RWPE1 (cell line): ENCODE measurements at regions not wholly inside any gene's neighbourhood (a gene's known extent, or its start where the extent isn't known, plus 50 kb on each side); places are given as distances from the start of the nearest gene placed in this dataset.

ENCODE experiments used
- CTCF ChIA-PET: fragments of 350-600 bp; sonication (Branson Sonifier 250); formaldehyde crosslinking; extraction: SDS; loops from one replicate; lab custom pipeline; 2021; lab: Yijun Ruan, JAX
- POLR2A ChIA-PET: fragments of 400-600 bp; formaldehyde crosslinking; extraction: SDS; loops from one replicate; lab custom pipeline; 2020; ENCODE audit warnings: antibody characterized with exemption; ENCODE audit not compliant: low non-redundant PET; lab: Yijun Ruan, JAX
- DNase-seq: peaks from one replicate; pipeline ENCODE4 v3.0.0; 2012; ENCODE audit warnings: low spot score
- H3K27ac ChIP-seq: fragments of 450-650 bp; 2 replicates; pipeline ENCODE4 v1.5.1; 2017
- CTCF ChIP-seq: fragments of 450-650 bp; conservative IDR thresholded peaks from 2 replicates; pipeline ENCODE4 v1.5.1; 2017; ENCODE audit warnings: low read depth, mild to moderate bottlenecking

DNA sequence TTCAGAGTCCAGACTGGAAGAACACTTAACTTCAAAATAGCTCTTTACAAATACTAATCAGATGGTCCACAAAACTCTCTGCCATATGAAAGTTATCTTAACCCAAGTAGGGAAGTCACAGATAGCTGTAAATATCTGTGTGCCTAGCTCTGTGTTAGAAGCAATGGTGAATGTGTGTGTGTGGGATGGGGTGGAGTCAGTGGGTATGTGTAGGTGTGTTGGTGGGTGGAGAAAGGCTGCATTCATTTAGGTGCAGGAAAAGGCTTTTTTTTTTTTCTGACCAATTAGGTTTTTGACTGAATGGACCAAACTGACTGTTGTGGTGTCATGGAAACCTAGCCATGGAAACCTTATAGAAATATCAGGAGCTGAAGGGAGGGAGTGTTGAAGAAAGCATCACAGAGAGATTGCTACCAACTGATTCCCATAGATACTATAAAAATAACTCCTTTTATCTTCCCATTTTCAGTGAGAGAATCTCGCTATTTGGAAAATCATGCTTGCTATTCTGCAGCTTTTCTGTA, 156.2 kb upstream of the NR3C1 start:
- no peak overlapping the region for H3K27ac ChIP-seq
- TF ChIP-seq CTCF = no peak
- POLR2A ChIA-PET = interaction anchor here (0.7 kb wide), 1 partner anchor 814 kb away, joined by 4 read pairs; no protein-coding TSS in a partner anchor
- CTCF ChIA-PET = no interaction called here
- DNase-seq = no peak

DNA sequence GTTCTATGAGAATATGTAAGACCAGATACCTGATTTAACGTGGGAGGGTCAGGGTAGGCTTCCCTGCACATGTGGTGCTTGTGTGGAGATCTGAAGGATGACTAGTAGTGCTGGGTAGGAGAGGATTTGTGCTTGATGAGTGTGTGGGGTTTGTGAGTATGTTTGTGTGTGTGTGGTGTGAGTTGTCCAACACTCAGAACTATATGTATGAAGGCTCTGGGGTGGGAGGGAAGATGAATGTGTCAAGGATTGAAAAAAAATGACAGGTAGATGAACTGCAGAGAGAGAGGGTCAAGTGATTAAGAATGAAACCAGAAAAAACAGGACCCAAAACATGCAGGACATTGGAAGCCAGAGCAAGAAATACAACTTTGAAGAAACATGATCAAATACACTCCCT, 154.6 kb upstream of the NR3C1 start:
- TF ChIP-seq CTCF = no peak
- ChIA-PET CTCF (no interaction called here), POLR2A (no interaction called here)
- DNase-seq = no peak
- H3K27ac ChIP-seq = no peak overlapping the region

DNA sequence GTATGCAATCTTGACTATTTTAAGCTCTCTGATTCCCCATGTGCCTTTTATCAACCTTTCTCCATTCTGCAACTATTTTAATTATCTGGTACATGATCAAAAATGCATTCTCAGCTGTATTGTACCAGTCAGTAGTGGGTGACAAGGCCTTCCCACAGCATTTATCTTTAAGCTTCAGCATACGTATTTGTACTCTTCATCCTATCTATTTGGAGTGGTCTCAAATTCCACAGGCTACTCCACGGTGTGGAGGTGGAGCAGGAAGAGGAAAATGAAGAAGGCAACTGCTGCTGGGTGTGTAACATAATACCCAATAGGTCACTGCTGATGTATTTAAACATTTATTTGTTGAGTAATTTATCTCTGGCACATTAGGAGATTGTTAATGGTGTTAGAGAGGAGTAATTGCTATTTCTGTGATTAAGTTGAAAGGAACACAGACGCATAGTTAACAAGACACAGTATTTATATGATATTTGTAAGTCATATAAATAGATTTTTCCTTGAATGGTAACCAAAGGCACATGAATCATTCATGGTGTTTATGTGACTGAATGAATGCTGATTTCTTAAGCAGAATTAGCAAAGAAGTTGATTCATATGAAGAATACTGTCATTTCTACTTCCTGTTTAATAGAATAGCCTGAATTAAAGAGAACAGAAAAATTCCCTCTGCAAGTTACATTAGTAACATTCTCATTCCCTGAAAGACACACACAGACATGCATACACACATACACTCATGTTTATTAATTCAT, 153.8 kb upstream of the NR3C1 start:
- ChIA-PET CTCF (interaction anchor here (0.6 to 0.8 kb wide), 2 partner anchors 31 to 263 kb away, joined by 3 read pairs; no protein-coding TSS in a partner anchor), POLR2A (no interaction called here)
- no peak for TF ChIP-seq CTCF
- DNase-seq = no peak
- H3K27ac ChIP-seq = no peak overlapping the region

GRCh38 chr5:143554918-143555477, 151.5 kb upstream of the NR3C1 start:
- CTCF ChIA-PET = no interaction called here
- no peak overlapping the region for H3K27ac ChIP-seq
- DNase-seq = no peak
- POLR2A ChIA-PET = no interaction called here
- TF ChIP-seq CTCF = no peak

- POLR2A ChIA-PET = no interaction called here
- no peak for TF ChIP-seq CTCF
- H3K27ac ChIP-seq = no peak overlapping the region
- DNase-seq = peak; percentile 69
- CTCF ChIA-PET = no interaction called here
Measured at GRCh38 chr5:143554187-143554717, 150.8 kb upstream of the NR3C1 start.

- TF ChIP-seq CTCF = no peak
- H3K27ac ChIP-seq = no peak overlapping the region
- no peak for DNase-seq
- ChIA-PET POLR2A (no interaction called here), CTCF (no interaction called here)
Measured at GRCh38 chr5:143552680-143553079, 149.2 kb upstream of the NR3C1 start.
